Esophagus squamous epithelium (tissue), 4 donors: ENCODE measurements at regions not wholly inside any gene's neighbourhood (a gene's known extent, or its start where the extent isn't known, plus 50 kb on each side); places are given as distances from the start of the nearest gene placed in this dataset.

Experiments used
- POLR2A ChIP-seq, 4 donors: fragments of 450-650 bp; IDR thresholded peaks; one replicate each; pipeline ENCODE4 v1.6.1; 2017; ENCODE audit warnings: antibody characterized with exemption in 4 of 4, mild to moderate bottlenecking in 4 of 4, moderate library complexity in 3 of 4
- TF ChIP-seq, protein P1 (sequence below), 6 experiments: fragments of 450-650 bp in 4 of 6; fragments of 200-600 bp in 2 of 6; sonication (generic) in 2 of 6; IDR thresholded peaks; one replicate each; pipeline ENCODE4 v1.5.1; 2016 to 2019; ENCODE audit warnings: antibody characterized with exemption in 6 of 6, mild to moderate bottlenecking in 4 of 6, moderate library complexity in 4 of 6

GRCh38 chr5:87845734-87846133 is 422.9 kb downstream of the TMEM161B start:
- no peak for TF ChIP-seq POLR2A (IDR thresholded peaks at IDR 0.05)
- TF ChIP-seq, protein P1, sequence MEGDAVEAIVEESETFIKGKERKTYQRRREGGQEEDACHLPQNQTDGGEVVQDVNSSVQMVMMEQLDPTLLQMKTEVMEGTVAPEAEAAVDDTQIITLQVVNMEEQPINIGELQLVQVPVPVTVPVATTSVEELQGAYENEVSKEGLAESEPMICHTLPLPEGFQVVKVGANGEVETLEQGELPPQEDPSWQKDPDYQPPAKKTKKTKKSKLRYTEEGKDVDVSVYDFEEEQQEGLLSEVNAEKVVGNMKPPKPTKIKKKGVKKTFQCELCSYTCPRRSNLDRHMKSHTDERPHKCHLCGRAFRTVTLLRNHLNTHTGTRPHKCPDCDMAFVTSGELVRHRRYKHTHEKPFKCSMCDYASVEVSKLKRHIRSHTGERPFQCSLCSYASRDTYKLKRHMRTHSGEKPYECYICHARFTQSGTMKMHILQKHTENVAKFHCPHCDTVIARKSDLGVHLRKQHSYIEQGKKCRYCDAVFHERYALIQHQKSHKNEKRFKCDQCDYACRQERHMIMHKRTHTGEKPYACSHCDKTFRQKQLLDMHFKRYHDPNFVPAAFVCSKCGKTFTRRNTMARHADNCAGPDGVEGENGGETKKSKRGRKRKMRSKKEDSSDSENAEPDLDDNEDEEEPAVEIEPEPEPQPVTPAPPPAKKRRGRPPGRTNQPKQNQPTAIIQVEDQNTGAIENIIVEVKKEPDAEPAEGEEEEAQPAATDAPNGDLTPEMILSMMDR (IDR thresholded peaks at IDR 0.05) = no peak
